OCI-LY3 (cell line): ENCODE measurements at regions not wholly inside any gene's neighbourhood (a gene's known extent, or its start where the extent isn't known, plus 50 kb on each side); places are given as distances from the start of the nearest gene placed in this dataset.

Source experiments
- CTCF ChIP-seq: fragments of 200-600, 300-600 bp; sonication (generic); IDR thresholded peaks from 2 replicates; pipeline ENCODE4 v1.5.1; 2014; ENCODE audit warnings: antibody characterized with exemption, low read length, low read depth
- EZH2phosphoT487 ChIP-seq: fragments of 200-600 bp; shearing (Covaris generic); IDR thresholded peaks from 2 replicates; pipeline ENCODE4 v1.6.1; 2018; ENCODE audit warnings: antibody characterized with exemption, mixed run types, low read depth

- TF ChIP-seq CTCF (no peak), EZH2phosphoT487 (no peak)
Measured at GRCh38 chr3:189561256-189561655, 69.9 kb upstream of the TP63 start.
